ENCODE measurements at regions not wholly inside any gene's neighbourhood (a gene's known extent, or its start where the extent isn't known, plus 50 kb on each side); places are given as distances from the start of the nearest gene placed in this dataset.

DNA sequence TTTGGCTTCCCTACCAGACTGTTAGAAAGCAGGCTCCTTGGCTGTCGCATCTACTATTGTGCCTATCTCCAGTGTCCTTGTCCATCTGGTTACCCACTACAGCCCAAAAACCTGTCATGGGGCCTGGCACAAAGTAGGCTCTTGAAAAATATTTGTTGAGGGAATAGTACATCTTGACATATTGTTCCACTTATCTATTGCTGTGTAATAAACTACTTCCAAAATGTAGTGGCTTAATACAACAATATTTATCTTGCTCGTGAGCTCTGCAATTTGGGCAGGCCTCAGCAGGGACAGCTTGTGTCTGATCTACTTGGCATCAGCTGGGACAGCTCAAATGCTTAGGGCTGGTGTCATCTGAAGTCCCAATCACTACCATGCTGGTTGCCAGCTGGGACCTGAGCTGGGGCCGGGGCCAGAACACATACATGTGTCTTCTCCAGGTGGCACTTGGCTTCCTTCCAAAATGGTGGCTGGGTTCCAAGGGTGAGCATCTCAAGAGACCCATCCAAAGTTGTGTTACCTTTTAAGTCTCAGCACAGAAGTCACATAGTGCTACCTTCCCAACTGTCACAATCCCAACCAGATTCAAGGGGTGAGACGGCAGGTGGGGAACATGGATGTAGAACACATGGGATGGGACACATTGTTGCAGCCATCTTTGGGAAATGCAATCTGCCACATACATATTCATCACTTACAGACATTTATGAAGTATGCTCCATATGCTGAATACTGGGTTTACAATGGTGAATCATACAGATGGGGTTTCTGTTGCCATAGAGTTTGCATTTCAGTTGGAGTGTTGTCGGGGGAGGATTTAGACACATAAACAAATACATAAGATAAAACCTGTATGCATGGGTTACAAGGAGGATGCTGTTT lies 134.2 kb downstream of the FOXI3 start:
- intact Hi-C loops (cut with micrococcal nuclease) (no loop called here), dilution Hi-C loops (cut with HindIII; ENCODE audit: low sequenced_read_pairs, unreplicated experiment) (no loop called here), in situ Hi-C loops (cut with MboI; ENCODE audit: low sequenced_read_pairs) (no loop called here)
- no peak overlapping the region for H3K14ac ChIP-seq (replicated peaks; ENCODE audit: low read depth, low read length)
- no peak overlapping the region for H3K9ac ChIP-seq (ENCODE audit: low read depth, low read length)
- no peak overlapping the region for H3K23ac ChIP-seq (ENCODE audit: low read depth, low read length)
- H3K9me1 ChIP-seq (ENCODE audit: insufficient read depth, low read length): no peaks in the 10 kb centered on the region
- H2BK15ac ChIP-seq (ENCODE audit: low read depth, low read length): no peak overlapping the region
- no peaks in the 10 kb centered on the region for H3K4me1 ChIP-seq (ENCODE audit: control insufficient read depth, insufficient read depth, low read length)
- no peak overlapping the region for H3K56ac ChIP-seq (ENCODE audit: extremely low read depth, insufficient read depth, low read length)
- H3K4ac ChIP-seq (ENCODE audit: low read depth, low read length): no peak overlapping the region
- no peak overlapping the region for H4K5ac ChIP-seq (ENCODE audit: low read depth, low read length)
- H3K27me3 ChIP-seq (ENCODE audit: control insufficient read depth, insufficient read depth, low read length): no peaks in the 10 kb centered on the region
- no peaks in the 10 kb centered on the region for H3K9me3 ChIP-seq (ENCODE audit: control insufficient read depth, insufficient read depth, low read length)
- no peak overlapping the region for H2BK120ac ChIP-seq (ENCODE audit: low read depth, low read length)
- ChIA-PET CTCF (no interaction called here), POLR2A (ENCODE audit: unreplicated experiment) (no interaction called here)
- H3K36me3 ChIP-seq (ENCODE audit: control insufficient read depth, insufficient read depth, low read length): no peaks in the 10 kb centered on the region
- no peaks in the 10 kb centered on the region for H4K20me1 ChIP-seq (ENCODE audit: insufficient read depth, low read length)
- H4K8ac ChIP-seq (ENCODE audit: low read depth in 2 of 2, low read length in 2 of 2): no peak overlapping the region
- no peak overlapping the region for H3K4me3 ChIP-seq (ENCODE audit: insufficient read depth, low read depth, low read length)
- H3K27ac ChIP-seq (ENCODE audit: insufficient read depth, low read length): no peak overlapping the region
- H4K91ac ChIP-seq (ENCODE audit: insufficient read depth, low read depth, low read length): no peak overlapping the region
- H3K4me2 ChIP-seq (ENCODE audit: low read depth, low read length): no peak overlapping the region
- DNase-seq (no peak), ATAC-seq (ENCODE audit: low read depth) (no peak)
- no peak overlapping the region for H2AK9ac ChIP-seq (replicated peaks; ENCODE audit: low read depth, low read length, poor library complexity)
- H2BK20ac ChIP-seq (ENCODE audit: low read depth, low read length): no peak overlapping the region
- WGBS, 2 experiments (ENCODE audit: extremely low coverage in 2 of 2, insufficient read length in 1 of 2): 0% methylated on average over 1 of the region's 5 CpGs; no CpG with 5 or more reads in 1 of the 2 experiments
- BruUV-seq (replicated peaks): no TSS peak
- H3K79me1 ChIP-seq (ENCODE audit: low read depth in 1 of 2, low read length in 2 of 2): no peaks in the 10 kb centered on the region
- TF ChIP-seq RCOR1 (IDR thresholded peaks at IDR 0.05; ENCODE audit: insufficient replicate concordance, low read length) (no peak), BHLHE40 (IDR thresholded peaks at IDR 0.05; ENCODE audit: low read depth, low read length) (no peak), RAD21 (IDR thresholded peaks at IDR 0.05; ENCODE audit: low read length) (no peak)
- H2AFZ ChIP-seq (replicated peaks; ENCODE audit: low read length, poor library complexity): no peak overlapping the region
- no peak overlapping the region for H3K18ac ChIP-seq (ENCODE audit: low read depth, low read length)
- no peak overlapping the region for H2AK5ac ChIP-seq (ENCODE audit: low read depth, low read length)
- H2BK5ac ChIP-seq (ENCODE audit: low read depth, low read length, poor library complexity, severe bottlenecking): no peak overlapping the region
